ENCODE measurements at regions not wholly inside any gene's neighbourhood (a gene's known extent, or its start where the extent isn't known, plus 50 kb on each side); places are given as distances from the start of the nearest gene placed in this dataset.
A peak's percentile ranks its signal among the peaks of the same experiment; 100 is the strongest.

- no peak overlapping the region for H3K4me3 ChIP-seq (ENCODE audit: low read depth, low read length, poor library complexity, severe bottlenecking)
- H2AFZ ChIP-seq (ENCODE audit: low read length) = no peak overlapping the region
- no peaks in the 10 kb centered on the region for H3K9me3 ChIP-seq (ENCODE audit: low read length)
- H3K36me3 ChIP-seq (ENCODE audit: insufficient read depth, low read length) = no peaks in the 10 kb centered on the region
- H3K9me2 ChIP-seq (ENCODE audit: low read depth, low read length) = no peaks in the 10 kb centered on the region
- H3K4me2 ChIP-seq (ENCODE audit: low read length) = no peak overlapping the region
- H3K27me3 ChIP-seq (ENCODE audit: insufficient read depth, low read length) = no peaks in the 10 kb centered on the region
- H4K20me1 ChIP-seq (ENCODE audit: insufficient read depth, low read length) = no peaks in the 10 kb centered on the region
- no peaks in the 10 kb centered on the region for H3F3A ChIP-seq (ENCODE audit: insufficient read depth, low read length)
- no peaks in the 10 kb centered on the region for H3K4me1 ChIP-seq (ENCODE audit: insufficient read depth, low read length, severe bottlenecking)
- H3K9ac ChIP-seq (ENCODE audit: low read length) = no peak overlapping the region
- TF ChIP-seq EZH2 (IDR thresholded peaks at IDR 0.05; ENCODE audit: borderline replicate concordance, low read length) (no peak), CTCF (IDR thresholded peaks at IDR 0.05; ENCODE audit: low read length) (peak; percentile 41)
- H3K79me2 ChIP-seq (ENCODE audit: insufficient read depth, low read length) = no peaks in the 10 kb centered on the region
- H3K27ac ChIP-seq (ENCODE audit: low read depth, low read length, poor library complexity, severe bottlenecking) = no peak overlapping the region
Observed at GRCh38 chr20:41746635-41747034, 128.5 kb upstream of the CHD6 start.

DNA sequence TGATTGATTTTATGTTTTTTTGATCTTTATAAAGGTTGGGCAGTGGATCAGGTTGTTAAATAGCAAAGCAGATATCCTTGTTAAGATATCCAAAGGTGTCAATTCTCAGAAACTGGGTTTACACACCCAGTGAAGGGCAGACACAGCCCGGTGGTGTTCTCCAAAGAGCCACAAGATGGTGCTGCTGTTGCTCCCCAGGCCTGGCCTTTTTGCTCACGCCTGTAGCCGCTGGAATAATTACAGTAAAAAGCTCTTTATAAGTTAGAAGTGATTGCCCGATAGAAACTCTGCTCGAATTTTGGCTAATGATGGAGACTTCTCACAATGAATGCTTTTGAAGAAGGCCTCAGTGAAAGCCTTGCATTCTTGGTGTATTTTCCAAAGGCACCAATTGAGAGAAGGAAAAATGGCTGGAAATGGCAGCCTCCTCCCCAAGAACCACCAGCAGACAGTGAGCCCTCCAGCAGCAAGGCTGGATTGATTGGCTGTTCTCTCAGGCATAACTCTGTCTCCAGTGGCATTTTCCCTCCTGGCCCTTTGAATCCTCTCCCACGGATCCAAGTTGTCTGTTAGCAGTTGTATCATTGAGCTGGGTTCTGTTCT, 120.5 kb upstream of the CHD6 start:
- H3K27me3 ChIP-seq (ENCODE audit: insufficient read depth, low read length) = no peaks in the 10 kb centered on the region
- TF ChIP-seq EZH2 (IDR thresholded peaks at IDR 0.05; ENCODE audit: borderline replicate concordance, low read length) = no peak
- TF ChIP-seq CTCF (IDR thresholded peaks at IDR 0.05; ENCODE audit: low read length) = peak; percentile 87
- no peaks in the 10 kb centered on the region for H4K20me1 ChIP-seq (ENCODE audit: insufficient read depth, low read length)
- H3K9me3 ChIP-seq (ENCODE audit: low read length) = no peaks in the 10 kb centered on the region
- no peak overlapping the region for H2AFZ ChIP-seq (ENCODE audit: low read length)
- H3K79me2 ChIP-seq (ENCODE audit: insufficient read depth, low read length) = no peaks in the 10 kb centered on the region
- H3K9me2 ChIP-seq (ENCODE audit: low read depth, low read length) = no peaks in the 10 kb centered on the region
- no peak overlapping the region for H3K4me3 ChIP-seq (ENCODE audit: low read depth, low read length, poor library complexity, severe bottlenecking)
- H3K27ac ChIP-seq (ENCODE audit: low read depth, low read length, poor library complexity, severe bottlenecking) = no peak overlapping the region
- no peak overlapping the region for H3K4me2 ChIP-seq (ENCODE audit: low read length)
- H3K36me3 ChIP-seq (ENCODE audit: insufficient read depth, low read length) = no peaks in the 10 kb centered on the region
- H3F3A ChIP-seq (ENCODE audit: insufficient read depth, low read length) = no peaks in the 10 kb centered on the region
- H3K4me1 ChIP-seq (ENCODE audit: insufficient read depth, low read length, severe bottlenecking) = no peaks in the 10 kb centered on the region
- no peak overlapping the region for H3K9ac ChIP-seq (ENCODE audit: low read length)

- H3K4me3 ChIP-seq (ENCODE audit: low read depth, low read length, poor library complexity, severe bottlenecking) = no peak overlapping the region
- TF ChIP-seq CTCF (IDR thresholded peaks at IDR 0.05; ENCODE audit: low read length) = no peak
Observed at GRCh38 chr20:41735949-41736348, 117.8 kb upstream of the CHD6 start.

More at GRCh38 chr20:41735949-41736348, 117.8 kb upstream of the CHD6 start:
- Histone ChIP-seq H3K9me2 (ENCODE audit: low read depth, low read length) (no peaks in the 10 kb centered on the region), H3K9ac (ENCODE audit: low read length) (no peak overlapping the region), H3K36me3 (ENCODE audit: insufficient read depth, low read length) (no peaks in the 10 kb centered on the region), H2AFZ (ENCODE audit: low read length) (no peak overlapping the region), H3K27me3 (ENCODE audit: insufficient read depth, low read length) (no peaks in the 10 kb centered on the region), H3K9me3 (ENCODE audit: low read length) (no peaks in the 10 kb centered on the region), H4K20me1 (ENCODE audit: insufficient read depth, low read length) (no peaks in the 10 kb centered on the region), H3K27ac (ENCODE audit: low read depth, low read length, poor library complexity, severe bottlenecking) (no peak overlapping the region), H3K4me2 (ENCODE audit: low read length) (no peak overlapping the region), H3K4me1 (ENCODE audit: insufficient read depth, low read length, severe bottlenecking) (no peaks in the 10 kb centered on the region), H3F3A (ENCODE audit: insufficient read depth, low read length) (no peaks in the 10 kb centered on the region), H3K79me2 (ENCODE audit: insufficient read depth, low read length) (no peaks in the 10 kb centered on the region)
